Sigmoid colon (tissue), 4 donors: ENCODE measurements at regions not wholly inside any gene's neighbourhood (a gene's known extent, or its start where the extent isn't known, plus 50 kb on each side); places are given as distances from the start of the nearest gene placed in this dataset.

Source experiments
- CTCF ChIP-seq, 4 experiments: fragments of 450-650 bp in 3 of 4; fragments of 200-600 bp in 1 of 4; IDR thresholded peaks; one replicate each; pipeline ENCODE4 v1.5.1; 2016 to 2019; ENCODE audit warnings: antibody characterized with exemption in 4 of 4, mild to moderate bottlenecking in 3 of 4, moderate library complexity in 2 of 4
- POLR2A ChIP-seq, 2 donors: fragments of 450-650 bp; IDR thresholded peaks; one replicate each; pipeline ENCODE4 v1.6.1; 2016; ENCODE audit warnings: antibody characterized with exemption in 2 of 2, mild to moderate bottlenecking in 2 of 2, moderate library complexity in 2 of 2
- POLR2AphosphoS5 ChIP-seq, 4 donors: sonication (generic); formaldehyde crosslinking; IDR thresholded peaks; one replicate each; pipeline ENCODE4 v1.6.1; 2017; ENCODE audit warnings: antibody characterized with exemption in 4 of 4

- TF ChIP-seq POLR2AphosphoS5 (IDR thresholded peaks at IDR 0.05) (no peak), POLR2A (IDR thresholded peaks at IDR 0.05) (no peak), CTCF (IDR thresholded peaks at IDR 0.05) (no peak)
These were observed 269.6 kb upstream of the CRY1 start for GRCh38 chr12:107362960-107363359.
